ENCODE measurements at regions not wholly inside any gene's neighbourhood (a gene's known extent, or its start where the extent isn't known, plus 50 kb on each side); places are given as distances from the start of the nearest gene placed in this dataset.
A peak's percentile ranks its signal among the peaks of the same experiment; 100 is the strongest.

DNA sequence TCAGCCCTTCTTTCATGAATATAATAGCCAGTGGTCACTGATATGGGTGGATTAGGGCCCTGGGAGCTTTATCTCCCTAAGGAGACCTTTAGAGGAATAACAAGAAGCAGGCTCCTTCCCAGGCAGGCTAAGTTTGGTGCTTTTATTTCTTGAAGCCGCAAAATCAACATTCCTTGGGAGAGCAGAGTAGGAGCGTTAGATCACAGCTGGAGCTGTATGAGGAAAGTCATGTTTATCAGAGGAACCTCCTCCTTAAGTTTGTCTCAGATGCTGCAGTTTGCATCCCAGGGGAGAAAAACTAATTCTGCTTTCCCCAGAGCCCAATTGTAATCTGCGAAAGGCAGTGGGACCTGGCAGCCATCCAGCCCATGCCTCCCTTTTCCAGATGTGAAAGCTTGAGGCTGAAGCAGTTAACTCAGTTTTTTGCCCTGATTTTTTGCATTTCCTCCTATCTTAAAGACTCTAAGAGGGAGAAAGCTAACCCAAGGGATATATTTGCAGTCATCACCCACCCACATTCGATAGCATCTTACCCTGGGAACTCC, 186.0 kb upstream of the FRMPD4 start:
- DNase-seq (ENCODE audit: low spot score), result peak; percentile 6

DNA sequence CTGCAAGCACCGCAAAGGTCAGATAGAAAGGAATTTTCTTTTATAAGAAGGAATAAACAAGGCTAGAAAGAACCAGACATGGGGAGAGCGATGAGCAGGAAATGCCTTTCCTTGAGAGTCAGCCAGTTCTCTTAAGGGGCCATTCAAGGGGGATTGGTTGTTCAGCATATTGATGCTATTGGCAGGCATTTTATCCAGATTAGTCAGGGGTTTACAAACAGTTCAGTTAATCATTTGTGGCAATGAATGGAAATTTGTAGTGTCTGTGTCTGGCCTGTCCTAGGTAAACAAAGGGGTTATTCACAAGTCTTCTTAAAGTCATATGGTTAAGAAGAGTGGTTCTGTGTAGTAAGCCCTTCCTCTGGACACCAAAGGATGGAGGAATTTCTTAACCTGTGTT, 184.7 kb upstream of the FRMPD4 start:
- peak; percentile 53 for DNase-seq (ENCODE audit: low spot score)

DNA sequence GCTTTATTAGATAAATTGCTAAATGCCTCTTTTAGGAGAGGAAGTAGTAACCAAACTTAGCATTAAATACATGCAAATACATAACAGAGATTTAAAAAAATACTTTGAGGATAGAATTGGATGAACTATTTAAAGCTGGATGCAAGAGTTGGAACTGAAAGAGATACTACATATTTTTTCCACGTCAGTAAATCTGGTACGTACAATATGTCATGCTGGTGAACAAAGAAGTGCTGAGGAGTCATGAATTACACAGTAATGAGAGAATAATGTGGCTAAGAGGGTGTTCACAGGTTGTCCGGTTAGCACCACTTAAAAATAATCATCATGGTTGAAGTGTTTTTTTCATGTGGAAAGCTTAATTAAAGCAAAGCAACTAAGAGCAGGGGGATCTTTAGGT, 184.1 kb upstream of the FRMPD4 start:
- DNase-seq (ENCODE audit: low spot score), result no peak

DNA sequence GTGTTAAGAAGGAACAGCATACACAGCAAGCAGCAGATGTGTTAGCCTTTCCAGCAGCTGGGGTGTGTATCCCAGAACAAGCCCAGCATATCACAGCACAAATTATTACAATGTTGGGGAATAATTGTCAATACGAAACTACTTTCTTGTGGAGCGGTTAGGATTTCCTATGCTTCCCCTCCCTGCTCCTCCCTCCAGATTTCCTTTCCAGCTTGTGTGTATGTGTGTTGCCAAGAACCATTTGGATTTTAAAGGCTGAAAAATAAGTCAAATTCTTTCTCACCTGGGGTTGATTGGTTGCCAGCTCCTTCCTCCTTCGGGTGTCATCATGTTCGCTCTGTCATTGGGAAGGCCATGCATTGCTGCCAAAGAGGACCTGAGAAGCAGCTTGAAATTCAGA, 178.2 kb upstream of the FRMPD4 start:
- no peak for DNase-seq (ENCODE audit: low spot score)

DNA sequence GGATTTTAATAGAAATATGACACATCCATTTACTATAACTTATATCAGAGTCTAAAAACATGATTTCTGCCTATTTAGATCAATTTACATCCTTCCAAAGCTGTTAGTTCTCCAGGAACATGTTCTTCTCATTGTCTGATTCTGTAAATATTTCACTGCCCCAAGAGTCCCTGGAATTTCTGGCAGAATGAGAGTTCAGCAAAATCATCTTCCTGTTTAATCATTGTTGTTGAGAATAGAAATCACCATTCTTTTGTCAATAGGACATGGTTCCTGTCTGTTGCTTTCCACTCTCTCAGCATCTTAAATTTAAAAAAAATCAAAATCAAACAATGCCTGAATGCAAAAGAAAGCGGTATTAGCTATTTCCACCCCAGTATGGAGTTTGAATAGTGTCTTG, 172.8 kb upstream of the FRMPD4 start:
- DNase-seq (ENCODE audit: low spot score), result no peak

DNA sequence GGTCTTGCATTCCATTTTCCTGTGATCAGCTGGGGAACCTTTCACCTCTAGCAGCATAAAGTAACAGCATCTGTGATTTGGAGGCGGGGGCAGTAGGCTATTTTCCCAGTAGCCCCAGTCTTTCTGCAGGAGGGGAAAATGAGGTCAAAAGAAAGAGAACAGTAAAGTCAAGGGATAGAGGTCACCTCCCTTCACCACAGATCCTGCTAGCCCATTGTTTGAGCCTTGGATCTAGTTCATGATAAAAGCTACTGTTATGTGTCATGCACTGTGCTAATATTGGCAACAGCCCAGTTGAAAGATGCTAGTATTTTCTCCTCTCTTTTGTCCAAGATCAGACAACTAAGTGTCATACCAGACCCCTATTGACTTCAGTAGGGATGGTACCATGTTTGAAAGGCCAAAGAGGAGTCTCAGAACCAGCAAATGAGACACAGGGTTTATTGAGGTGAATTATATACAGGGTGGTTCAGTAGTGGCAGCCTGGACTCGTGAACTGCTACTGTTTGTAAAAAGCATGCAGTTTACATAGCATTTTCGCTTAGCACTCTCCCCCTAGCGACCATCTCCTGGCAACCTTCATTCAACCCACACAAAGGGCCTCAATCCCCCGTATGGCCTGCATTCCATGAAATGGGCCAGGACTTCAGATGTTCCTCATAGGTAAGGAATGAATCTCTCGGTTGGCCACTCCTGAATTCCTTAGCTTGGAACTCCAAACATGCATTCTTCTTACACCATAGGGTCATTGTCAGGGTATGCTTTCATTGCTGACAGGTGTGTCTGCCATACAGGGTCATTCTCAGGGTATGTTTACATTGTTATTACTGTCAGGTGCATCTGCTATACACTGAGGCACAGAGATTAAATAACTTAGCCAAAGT, 170.0 kb upstream of the FRMPD4 start:
- DNase-seq (ENCODE audit: low spot score), result no peak

DNA sequence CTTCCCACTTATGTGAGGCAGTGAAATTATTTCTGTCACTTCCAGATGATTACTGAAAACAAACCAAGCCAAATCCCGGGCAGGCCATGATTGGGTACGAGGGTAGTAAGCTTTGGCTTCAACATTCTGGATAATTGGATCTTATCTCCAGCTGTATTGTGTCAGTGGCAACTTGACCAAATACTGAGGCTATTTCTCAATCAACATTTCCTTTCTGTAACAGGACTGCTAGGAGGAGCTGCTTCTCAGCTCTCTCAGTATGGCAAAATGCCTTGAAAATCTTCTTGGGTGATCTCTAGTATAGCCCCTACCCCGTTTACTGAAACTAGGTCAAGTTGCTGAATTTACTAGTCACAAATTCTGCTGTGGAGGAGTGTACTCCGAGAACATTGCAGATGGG, 169.3 kb upstream of the FRMPD4 start:
- DNase-seq (ENCODE audit: low spot score), result peak; percentile 8

DNA sequence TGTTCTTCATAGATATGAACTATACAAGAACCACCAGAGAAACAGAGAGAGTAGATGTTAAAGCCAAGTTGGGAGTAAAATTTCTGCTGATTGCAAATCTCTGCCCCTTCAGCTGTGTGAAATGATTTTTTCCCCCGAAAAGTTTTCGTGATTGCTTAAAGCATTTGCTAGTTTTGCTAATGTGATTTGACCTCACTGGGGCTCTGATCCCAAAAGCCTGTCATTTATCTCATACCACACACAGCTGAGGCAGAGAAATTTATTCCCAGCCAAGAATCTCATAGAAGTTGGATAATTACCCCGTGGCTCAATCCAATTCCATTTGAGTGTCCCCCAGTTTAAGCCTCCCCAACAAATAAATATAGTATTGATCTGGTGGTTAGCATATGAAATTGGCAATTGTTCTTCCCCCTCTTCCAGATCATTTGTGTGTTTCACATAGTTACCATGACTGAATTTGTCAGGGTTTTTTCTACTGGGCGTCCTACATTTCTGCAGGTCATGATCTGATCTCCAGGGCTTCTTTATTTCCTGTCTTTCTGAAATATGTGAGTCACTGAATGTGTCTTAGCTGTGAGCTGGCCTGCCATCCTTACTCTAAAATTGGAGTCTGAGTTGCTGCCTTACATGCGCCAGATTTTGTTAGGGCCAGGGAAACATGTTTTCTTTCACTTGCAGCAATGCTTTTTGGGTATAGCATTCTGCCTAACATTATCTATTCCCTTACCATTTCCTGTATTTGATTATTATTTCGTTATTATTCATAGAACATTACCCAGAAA, 167.5 kb upstream of the FRMPD4 start:
- DNase-seq (ENCODE audit: low spot score), result peak; percentile 11

DNA sequence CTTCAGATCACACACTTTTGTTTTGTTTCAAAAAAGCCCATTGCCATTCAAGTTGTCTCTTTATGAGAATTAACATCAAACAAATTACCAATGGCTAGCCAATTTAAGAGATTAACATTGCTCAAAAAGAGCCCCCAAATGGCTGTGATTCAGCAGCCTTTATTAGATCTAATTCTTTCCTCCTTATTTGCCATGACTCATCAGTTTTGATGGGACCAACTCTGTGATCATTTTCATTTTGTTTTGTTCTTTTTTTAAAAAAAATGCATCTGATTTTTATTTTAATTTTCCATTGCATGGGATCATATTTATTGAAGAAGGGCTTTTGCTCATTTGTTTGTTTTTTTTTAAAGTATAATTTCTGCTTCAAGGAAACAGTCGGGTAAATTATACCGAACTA, 161.6 kb upstream of the FRMPD4 start:
- no peak for DNase-seq (ENCODE audit: low spot score)

DNA sequence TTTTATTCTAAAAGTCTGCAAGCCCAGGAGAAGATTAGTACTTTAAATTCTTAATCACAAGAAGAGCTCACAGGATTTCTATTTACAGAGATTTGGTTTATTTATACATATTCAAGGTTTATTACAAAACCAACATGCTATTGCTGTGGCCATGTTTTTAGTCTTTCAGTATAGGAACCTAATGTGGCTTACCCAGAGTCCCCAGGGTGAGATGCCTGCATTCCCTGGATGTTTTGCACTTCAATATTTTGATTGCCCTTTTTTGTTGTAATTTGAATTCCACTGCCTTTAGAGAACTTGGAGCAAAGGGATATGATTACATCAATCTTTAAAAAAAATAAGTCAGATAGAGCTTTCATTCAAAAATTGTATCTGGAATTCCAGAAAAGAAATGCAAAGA, 146.0 kb upstream of the FRMPD4 start:
- no peak for DNase-seq (ENCODE audit: low spot score)

DNA sequence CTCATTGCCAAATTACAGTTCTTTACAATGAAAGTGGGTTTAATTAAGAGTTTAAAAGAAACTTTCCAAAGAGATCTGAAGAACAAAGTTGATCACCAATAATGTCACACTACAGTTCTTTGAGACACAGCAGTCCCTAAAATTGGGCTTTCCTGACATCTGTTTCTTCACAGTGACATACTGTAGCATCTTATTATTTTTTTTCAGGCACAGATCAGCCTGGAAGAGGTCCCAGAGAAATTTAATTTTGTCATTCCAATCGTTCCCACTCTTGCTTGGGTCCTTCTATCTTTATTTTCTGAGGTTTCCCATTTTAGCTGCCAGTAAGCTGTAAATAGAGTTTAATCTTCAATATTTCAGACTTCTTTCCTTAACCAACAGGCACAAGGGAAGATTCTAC, 143.1 kb upstream of the FRMPD4 start:
- no peak for DNase-seq (ENCODE audit: low spot score)

DNA sequence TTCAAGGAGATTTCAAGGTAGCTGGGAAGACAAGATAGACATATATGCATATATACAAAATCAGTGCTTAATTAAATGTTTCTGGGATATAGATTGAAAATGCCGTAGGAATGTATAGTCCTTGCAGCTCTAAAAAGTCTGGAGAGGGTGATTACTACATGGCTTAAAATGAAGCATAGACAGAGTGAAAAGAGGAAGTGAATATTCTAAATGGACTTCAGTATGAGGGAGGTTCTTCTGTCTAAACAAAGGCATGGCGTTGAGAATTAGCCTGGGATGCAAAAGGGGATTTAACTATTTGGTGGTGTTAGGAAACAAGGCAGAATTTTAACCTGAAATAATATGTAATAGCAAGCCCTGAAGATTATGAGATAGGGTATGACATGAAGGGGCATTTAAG, 141.5 kb upstream of the FRMPD4 start:
- DNase-seq (ENCODE audit: low spot score), result no peak

DNA sequence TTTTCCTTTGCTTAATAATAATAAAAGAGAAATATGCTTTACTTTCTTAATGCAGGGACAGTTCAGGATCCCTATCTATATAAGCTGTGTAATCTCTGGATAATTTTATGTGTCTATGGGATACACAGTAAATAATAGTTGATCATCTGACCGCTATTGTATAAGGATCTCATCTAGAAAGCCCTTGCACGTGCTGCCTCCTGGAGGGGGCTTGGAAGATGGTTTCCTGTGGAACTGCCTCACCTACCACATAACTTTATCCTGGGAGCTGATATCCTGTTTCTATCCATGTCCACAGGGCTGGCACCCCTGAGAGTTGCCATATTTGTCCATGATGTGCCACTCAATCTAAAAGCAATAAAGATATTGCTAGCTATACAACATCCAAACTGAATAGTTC, 139.3 kb upstream of the FRMPD4 start:
- no peak for DNase-seq (ENCODE audit: low spot score)

DNA sequence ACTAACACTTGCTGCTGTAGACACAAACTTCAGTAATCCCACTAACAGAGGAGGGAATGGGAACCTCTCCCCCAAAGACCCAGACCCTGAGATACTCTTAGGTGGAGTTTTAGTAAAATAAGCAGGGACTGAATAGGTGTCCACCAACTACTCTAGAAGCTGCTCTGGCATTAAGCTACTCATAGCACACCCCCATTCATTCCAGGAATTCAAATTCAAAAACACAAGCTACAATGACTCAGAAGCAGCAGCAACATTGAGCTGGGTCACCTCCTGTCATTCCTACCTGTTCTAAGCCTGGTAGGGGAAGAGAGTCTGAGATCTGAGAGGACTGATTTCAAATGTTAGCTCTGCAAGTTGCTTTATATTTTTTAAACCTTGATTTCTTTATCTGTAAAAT, 135.4 kb upstream of the FRMPD4 start:
- no peak for DNase-seq (ENCODE audit: low spot score)

DNA sequence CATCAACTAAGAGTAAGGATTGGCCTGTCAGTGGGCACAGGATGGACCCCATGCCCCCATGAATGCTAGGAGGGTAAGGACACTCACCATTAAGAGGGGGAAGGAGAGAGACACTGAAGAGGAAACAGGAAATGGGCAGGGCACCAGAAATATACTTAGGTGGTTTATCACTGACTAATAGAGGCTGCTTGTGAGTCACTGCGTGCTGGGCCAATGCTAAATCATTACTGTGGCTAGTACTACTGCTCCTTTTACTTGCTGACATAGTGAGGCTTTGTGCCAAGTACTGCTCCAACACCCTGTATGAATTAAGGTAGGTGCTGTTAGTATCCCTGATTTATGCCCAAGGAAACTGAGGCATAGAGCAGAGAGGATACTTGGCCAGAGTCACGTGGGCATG, 130.4 kb upstream of the FRMPD4 start:
- DNase-seq (ENCODE audit: low spot score), result peak; percentile 51

DNA sequence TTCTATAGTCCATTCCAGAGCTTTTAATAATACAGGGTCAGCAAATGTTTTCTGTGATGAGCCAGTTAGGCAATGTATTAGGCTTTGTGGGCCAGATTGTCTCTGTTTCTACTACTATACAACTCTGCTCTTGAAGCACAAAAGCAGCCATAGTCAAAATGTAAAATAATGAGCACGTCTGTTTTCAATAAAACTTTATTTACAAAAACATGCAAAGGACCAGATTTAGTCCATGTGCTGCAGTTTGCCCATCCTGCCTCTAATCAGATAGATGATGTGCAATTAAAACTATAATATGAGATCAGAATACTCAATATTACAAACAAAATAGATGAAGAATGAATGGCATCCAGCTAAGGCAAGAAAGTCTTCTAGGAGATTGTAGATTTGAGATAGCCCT, 127.8 kb upstream of the FRMPD4 start:
- no peak for DNase-seq (ENCODE audit: low spot score)

DNA sequence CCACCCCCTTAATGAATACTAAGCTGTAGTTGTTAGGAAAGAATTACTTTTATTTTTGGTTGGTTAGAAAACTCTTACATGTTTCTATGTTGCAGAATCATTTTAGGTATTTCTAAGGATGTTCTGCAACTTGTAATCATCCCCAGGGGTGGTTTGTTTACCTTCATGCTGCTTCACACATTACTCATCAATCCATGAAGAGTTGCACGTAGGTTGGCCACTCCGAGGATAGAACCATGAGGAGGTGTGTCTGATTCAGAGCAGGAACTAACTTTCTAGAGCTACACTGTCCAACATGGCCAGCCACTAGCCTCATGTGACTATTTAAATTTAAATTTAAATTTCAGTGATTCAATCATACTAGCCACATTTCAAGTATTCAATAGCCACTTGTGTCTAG, 127.2 kb upstream of the FRMPD4 start:
- no peak for DNase-seq (ENCODE audit: low spot score)

DNA sequence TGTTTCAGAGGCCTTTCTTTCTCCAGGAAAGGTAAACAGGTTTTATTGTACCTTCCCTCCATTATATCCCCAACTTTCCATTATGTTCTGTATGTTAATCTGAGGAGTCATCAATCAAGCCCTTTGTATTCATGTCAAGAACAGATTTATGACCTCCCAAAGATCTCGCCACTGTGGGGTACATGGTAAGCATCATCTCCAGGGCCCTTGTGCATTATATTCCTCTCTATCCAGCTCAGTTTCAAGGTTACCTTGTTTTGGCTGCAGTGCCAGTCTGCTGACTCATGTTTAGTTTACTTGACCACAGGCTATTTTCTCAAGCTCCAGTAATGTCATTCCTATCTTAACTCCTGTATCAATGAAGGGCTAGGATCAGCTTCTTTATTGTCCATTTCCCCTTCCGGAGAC, 125.1 kb upstream of the FRMPD4 start:
- peak; percentile 7 for DNase-seq (ENCODE audit: low spot score)

DNA sequence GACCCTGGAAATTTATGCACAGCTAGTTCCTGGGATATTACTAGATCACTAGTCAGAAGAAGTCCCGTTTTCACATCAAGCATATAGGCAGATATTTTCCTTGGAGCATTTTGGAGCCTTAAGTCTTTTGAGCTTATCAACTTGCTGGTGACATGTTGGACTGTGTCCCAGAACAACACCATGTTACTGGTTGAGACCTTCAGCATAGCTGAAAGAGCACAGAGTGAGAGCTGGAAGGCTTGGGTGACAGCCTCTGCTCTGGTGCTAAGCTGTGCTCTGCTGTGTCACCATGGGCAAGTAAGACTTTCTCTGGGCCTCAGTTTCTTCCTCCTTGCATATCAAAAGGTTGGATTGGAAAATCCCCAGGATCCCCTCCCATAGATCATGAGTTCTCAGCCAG, 116.6 kb upstream of the FRMPD4 start:
- no peak for DNase-seq (ENCODE audit: low spot score)

DNA sequence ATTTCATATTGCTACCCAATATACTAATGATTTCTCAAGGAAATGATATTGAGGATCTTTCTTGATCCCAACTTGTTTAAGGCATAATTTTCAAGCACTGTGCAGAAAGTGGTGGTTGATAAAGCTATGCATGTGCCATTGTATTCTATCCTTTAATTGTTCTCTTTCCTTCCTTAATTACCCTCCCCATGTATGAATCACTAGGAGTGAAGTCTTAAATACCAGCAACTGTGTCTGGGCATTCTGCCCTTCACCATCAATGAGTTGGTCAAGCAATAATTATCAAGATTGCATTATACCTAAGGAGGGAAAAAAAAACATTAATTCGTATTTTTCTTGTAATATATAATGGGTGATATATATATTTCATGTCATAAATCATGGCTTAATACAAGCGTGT, 111.8 kb upstream of the FRMPD4 start:
- DNase-seq (ENCODE audit: low spot score), result no peak

DNA sequence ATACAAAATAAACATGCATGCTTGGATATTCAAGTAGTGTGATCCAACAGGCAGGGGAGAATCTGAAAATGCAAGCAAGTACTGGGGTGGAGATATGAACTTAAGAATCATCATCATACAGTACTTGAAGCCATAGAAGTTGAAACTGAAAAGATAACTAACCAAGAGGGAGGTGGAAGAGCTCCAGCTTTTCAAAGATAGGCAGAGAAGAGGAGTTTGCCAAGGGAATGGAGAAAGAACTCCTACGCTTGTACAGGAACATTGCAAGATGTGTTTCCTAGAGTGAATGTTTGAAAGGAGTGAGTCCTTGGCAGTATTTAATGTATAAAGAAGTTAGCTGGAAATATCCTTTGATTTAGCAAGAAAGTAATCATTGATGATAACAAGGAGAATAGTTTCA, 106.2 kb upstream of the FRMPD4 start:
- DNase-seq (ENCODE audit: low spot score), result no peak

DNA sequence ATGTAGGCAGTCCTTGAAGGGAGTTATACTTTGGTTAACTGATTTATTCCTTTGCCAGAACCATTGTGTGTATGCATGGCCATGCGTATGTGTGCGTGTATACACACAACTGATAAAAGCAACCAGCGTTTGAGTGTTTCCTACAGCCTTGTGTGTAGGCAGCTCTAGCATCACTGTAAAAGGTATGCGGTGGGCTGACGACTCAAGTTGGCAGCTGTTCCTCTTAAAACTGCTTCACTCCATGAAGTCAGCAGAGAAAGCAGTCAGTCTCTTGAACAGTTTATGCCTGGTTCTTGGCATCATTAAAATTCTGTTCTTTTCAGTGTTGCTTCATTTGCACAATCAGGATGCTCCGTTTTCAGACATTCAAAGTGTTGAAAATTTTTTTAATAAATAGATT, 103.5 kb upstream of the FRMPD4 start:
- no peak for DNase-seq (ENCODE audit: low spot score)

DNA sequence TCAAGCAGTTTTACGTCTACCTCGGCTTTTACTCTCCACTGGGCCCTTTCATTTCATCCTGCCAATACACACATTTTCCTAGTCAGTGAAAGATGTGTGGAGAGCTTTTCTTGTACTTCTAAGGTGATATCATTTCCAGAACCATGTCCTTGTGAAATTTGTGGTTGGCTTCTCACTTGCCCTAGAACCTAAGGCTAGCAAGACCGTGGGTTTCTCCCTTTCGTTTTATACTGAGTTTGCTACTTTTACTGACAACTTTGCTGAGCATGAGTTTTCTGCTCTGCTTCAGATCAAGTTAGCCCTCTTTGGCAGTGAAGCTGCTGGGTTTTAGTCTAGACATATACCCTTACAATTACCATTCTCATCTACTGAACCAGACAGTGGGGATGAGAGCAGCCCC, 95.7 kb upstream of the FRMPD4 start:
- no peak for DNase-seq (ENCODE audit: low spot score)

All from GM03348 (cell line).